Loucy (cell line): ENCODE measurements at regions not wholly inside any gene's neighbourhood (a gene's known extent, or its start where the extent isn't known, plus 50 kb on each side); places are given as distances from the start of the nearest gene placed in this dataset.
"Not testable (repeated sequence)": the region's sequence is repeated elsewhere in the genome, so short reads cannot be mapped to it uniquely, and the experiment has no call there.

Source experiments
- EZH2phosphoT487 ChIP-seq: fragments of 200-600 bp; IDR thresholded peaks from 2 replicates; pipeline ENCODE4 v1.6.1; 2018; ENCODE audit warnings: antibody characterized with exemption, mild to moderate bottlenecking, moderate library complexity, borderline replicate concordance
- TF ChIP-seq, protein P1 (sequence below): fragments of 200-600 bp; sonication (generic); conservative IDR thresholded peaks from 2 replicates; pipeline ENCODE4 v1.5.1; 2014; ENCODE audit warnings: mild to moderate bottlenecking, antibody characterized with exemption, low read length

DNA sequence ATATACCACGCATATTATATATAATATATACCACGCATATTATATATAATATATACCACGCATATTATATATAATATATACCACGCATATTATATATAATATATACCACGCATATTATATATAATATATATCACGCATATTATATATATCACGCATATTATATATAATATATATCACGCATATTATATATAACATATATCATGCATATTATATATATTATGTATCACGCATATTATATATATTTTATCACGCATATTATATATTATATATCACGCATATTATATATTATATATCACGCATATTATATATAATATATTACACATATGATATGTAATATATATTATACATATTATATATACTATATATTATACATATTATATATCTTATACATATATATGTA is 1283.0 kb downstream of the EFNA5 start:
- TF ChIP-seq, protein P1, sequence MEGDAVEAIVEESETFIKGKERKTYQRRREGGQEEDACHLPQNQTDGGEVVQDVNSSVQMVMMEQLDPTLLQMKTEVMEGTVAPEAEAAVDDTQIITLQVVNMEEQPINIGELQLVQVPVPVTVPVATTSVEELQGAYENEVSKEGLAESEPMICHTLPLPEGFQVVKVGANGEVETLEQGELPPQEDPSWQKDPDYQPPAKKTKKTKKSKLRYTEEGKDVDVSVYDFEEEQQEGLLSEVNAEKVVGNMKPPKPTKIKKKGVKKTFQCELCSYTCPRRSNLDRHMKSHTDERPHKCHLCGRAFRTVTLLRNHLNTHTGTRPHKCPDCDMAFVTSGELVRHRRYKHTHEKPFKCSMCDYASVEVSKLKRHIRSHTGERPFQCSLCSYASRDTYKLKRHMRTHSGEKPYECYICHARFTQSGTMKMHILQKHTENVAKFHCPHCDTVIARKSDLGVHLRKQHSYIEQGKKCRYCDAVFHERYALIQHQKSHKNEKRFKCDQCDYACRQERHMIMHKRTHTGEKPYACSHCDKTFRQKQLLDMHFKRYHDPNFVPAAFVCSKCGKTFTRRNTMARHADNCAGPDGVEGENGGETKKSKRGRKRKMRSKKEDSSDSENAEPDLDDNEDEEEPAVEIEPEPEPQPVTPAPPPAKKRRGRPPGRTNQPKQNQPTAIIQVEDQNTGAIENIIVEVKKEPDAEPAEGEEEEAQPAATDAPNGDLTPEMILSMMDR, result not testable (repeated sequence)
- TF ChIP-seq EZH2phosphoT487, result not testable (repeated sequence)
